SH-SY5Y (cell line): ENCODE measurements at regions not wholly inside any gene's neighbourhood (a gene's known extent, or its start where the extent isn't known, plus 50 kb on each side); places are given as distances from the start of the nearest gene placed in this dataset.

Experiments used
- GATA2 ChIP-seq: IDR thresholded peaks from 2 replicates; pipeline ENCODE4 v1.6.1; 2011; ENCODE audit warnings: mild to moderate bottlenecking, low read depth, low read length
- GATA3 ChIP-seq: IDR thresholded peaks from 2 replicates; pipeline ENCODE4 v1.6.1; 2011; ENCODE audit warnings: low read depth, mild to moderate bottlenecking, low read length, moderate library complexity

DNA sequence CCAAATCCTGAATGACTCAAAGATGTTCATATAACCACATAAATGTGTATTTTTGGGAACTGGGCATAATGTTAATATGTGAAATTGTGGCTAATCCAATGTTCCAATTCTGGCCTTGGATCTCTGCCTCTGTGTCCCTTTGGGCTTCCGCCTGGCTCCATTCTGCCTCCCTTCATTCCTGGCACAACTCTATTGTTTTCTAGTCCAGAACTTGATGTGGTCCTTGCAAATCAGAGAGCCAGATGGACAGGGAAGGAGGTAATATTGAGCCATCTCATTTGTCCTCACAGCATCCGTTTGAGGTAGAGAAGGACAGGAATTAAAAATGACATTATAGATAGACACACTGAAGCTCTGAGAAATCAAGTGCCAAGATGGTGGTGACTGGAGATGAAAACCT is 355.7 kb upstream of the TBL1XR1 start:
- TF ChIP-seq GATA3 (no peak), GATA2 (no peak)

DNA sequence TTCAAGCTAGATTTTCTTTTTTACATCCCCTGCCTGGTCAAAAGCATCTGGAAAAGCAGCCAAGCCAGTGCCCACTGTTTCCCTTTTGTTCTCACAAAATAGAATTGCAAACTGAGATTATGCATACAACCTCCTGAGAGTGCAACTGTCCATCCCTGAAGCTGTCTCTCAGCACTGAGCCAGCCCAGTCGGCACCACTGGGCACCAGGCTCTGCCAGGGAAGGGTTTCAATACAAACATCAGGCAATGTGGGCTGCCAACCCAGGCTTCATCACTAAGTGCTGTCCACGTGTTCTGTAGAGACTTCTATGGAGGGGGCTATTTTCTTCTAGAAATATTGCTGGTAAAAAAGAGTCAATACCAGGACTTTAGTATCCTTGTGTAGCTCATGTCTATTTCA is 356.3 kb upstream of the TBL1XR1 start:
- TF ChIP-seq GATA2 (no peak), GATA3 (no peak)

DNA sequence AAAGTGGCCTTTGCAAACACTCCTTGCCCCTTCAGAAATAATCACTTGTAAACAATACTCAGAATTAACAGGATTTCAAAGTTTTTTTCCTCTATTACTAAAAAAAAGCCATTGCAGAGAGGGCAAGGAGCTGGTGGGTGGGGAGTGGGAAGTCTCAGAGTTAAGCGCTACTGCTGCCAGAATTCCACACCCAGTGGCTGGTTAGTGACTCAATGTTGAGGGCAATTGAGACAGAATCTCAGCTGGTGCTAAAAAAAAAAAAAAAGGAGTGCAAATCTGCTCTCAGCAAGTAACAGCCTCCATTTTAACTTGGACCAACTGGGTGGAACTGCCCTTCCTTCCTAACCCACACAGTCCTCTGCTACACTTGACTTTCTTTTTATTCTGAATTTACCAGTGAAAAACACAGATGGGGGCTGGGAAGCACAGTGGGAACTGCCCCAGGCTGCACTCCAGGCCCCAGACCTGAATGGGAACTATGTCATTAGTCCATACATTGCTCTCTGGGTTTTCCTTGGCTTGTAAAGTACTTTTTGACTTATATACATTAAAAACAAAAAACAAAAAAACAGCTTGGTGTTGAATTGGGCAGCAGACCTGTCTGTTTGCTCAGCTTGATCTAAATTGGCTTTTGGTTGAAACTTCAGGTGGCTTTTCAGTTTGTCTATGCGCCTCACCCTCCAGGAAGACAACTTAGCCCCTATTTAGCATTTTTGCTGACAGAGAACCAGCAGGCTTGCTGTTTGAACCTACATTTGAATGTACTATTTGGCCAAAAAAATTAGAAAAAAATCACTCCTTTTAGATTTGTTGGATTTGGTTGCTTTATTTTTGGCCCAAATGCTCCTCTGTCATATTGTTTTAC is 357.8 kb upstream of the TBL1XR1 start:
- TF ChIP-seq GATA2 (no peak), GATA3 (no peak)

DNA sequence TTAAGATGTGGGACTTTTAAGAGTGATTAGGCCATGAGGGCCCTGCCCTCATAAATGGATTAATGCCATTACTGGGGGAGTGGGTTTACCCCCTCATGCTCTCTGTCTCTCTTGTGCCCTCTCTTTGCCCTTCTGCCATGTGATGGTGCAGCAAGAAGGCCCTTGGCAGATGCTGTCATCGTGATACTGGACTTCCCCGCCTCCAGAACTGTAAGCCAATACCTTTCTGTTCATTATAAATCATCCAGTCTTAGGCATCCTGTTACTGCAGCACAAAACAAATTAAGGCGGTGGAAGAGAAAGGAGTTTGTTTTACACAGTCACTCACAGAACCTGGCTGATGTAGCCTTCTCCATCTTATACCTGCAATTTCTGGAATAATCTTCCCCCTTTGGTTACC is 360.3 kb upstream of the TBL1XR1 start:
- TF ChIP-seq GATA3 (no peak), GATA2 (no peak)

DNA sequence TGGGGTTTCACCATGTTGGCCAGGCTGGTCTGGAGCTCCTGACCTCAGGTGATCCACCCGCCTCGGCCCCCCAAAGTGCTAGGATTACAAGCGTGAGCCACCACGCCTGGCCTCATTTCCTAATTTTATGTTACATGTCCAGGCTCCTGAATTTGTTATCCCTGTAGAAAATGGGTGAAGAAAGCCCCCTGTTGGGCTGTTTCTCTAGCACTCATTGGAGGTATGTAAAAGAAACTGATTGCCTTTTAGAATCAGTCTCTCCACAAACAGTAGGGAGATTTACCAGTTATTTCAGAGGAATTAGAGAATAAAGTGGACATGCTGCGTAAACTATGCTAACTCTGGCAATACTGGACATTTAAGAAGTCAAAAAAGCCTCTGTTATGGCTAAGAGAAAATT is 364.1 kb upstream of the TBL1XR1 start:
- TF ChIP-seq GATA3 (no peak), GATA2 (no peak)

DNA sequence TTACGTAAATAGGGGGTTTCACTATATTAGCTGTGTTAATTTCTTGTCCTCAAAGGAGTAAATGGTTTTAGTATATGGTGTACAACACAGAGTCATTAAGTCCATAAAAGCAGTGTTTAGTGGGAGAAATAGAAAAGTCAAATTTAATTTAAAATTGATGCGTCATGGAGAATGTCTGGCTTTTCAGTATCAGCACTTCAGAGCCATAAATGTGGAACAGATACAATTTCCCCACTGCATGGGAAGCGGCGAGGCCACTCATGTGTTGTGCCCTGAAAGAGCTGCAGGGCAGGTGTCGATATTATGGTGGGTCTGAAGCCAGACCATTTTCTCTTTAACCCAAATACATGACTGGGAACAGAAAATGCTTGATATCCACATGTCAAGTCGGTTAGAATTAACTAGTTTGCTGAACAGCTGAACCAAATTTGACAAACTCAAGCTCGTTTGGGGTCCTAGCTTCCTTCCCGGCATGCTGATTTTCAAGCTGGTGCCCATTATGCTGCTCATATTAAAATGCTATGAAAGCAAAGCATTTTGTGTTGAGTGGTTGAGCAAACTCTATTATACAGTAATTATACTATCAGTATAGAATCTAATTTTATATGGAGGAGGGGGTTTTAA is 364.6 kb upstream of the TBL1XR1 start:
- TF ChIP-seq GATA2 (peak; percentile 59), GATA3 (0 out of 2 replicates have a peak, but pooled peaks have one; percentile 18)

DNA sequence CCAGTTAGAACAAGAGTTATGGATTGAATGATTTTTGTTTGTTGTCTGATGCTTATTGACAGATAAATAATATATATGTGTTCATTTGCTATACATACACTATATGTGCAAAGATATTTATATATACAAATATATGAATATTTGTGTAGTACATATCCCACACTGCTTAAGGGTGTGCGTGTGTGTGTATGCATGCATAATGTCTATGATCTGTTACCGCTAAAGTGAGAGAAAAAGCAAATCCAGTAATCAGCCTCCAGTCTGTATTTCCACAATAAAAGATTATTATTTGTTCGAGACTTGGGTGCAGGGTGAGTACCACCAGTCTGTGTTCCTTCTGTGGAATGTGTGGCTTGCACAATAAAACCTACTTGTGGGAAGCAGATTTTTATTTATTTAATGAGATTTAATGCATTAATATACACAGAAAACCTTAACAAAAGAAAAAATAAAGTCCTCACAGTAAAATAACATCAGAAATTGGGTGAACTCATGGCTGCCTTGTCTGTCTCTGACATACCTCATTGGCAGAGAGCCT is 366.0 kb upstream of the TBL1XR1 start:
- TF ChIP-seq GATA2: no peak
- TF ChIP-seq GATA3: no peak

DNA sequence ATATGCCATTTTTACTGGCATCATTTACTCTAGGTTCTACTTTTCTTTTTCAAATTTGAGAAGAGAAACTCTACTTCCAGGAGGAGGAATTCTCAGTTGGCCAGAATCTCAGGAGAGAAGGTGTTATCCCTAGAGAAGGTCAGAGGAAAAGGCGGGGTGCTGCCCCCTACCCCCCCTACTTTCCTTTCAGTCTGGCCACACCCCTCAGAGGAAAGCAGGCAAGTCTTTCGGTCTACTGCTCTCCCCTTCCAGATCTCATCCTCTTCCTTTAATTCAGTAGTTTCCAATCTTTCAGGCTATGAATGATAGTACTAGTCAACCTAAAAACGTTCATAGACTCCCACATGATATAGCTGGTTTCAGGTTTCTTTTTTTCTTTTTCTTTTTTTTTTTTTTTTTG is 366.5 kb upstream of the TBL1XR1 start:
- TF ChIP-seq GATA3 (no peak), GATA2 (no peak)

DNA sequence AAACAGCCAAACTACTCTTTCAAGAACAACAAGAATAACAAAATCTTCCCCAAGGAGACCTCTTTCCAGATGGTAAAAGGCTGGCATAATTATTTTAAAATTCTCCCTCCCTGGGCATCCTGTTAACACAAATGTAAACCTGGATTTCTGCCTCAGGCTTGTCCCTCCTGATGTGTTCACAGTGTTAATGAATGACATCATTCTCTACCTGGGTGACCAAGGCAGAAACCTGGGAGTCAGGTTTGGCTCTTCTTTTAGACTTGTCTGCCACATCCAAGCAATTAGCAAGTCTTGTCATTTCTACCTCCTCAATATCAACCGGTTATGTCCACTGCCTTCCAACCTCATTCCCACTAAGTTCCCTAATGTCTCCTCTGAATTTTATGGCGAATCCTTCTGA is 368.7 kb upstream of the TBL1XR1 start:
- TF ChIP-seq GATA2 (no peak), GATA3 (no peak)

DNA sequence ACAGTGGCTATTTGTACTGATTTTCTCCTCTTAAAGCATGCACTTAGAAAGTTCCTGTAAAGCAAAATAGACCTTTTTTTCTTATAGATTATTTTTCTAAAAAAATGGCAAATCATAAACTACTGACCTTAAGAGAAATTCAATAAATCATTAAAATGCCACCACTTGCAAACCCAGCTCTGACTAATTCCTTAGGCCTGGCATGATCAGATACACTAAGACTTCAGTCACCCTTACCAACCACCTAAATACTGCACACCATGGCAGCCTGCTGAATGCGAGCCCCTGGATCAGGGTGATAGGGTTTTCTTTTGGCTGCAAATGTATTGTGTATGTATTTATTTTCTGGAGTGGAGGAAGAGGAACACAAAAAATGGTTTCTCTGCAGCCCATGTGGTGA is 370.6 kb upstream of the TBL1XR1 start:
- no peak for TF ChIP-seq GATA2
- TF ChIP-seq GATA3: no peak

DNA sequence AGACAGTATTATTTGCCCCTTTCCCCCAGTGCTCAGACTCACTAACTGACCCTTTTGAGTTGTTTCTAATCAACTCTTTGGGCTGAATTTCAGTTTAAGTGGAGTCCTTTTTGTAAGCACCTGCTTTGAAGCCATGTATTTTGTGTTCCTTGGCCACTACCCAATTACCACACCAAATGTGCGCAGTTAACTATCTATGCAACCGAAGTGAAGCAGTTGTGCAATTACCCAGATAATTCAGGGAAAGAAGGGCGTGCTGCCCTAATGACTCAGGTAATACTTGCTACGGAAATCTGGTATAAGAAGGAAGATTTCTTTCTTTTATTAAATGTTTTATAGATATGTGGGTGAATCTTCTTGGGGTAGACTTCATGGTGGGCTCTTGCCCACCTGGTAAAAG is 371.9 kb upstream of the TBL1XR1 start:
- TF ChIP-seq GATA3 (no peak), GATA2 (no peak)

DNA sequence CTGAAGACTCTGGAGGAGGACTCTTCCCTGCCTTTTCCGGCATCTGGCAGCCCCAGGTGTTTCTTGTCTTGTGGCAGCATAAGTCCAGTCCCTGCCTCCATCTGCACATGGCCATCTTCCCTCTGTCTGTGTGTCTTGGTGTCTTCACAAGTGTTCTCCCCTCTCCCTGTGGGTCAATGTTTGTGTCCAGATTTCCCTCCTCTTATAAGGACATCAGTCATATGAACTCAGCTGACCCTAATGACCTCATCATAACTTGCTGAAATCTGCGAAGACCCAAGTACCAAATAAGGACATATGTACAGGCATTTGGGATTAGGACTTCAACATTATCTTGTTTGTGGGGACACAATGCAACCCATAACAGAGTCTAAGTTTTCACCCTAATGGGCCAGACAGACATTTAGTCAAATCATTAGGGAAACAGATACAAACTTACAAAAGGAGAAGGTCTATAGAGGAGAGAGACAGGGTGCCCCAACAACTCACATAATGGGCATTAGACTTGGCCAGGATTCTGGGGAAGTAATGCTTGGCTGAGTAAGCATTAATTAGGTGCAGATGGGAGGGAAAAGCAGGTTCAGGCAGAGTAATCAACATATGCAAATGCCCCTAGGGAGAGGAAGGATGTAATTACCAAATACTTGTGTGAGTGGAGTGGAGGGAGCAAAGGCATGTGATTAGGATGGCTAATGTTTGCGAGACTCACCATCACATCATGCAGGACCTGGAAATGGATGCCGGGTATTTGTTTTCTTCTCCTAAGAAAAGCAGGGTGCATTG is 372.8 kb upstream of the TBL1XR1 start:
- TF ChIP-seq GATA2 (no peak), GATA3 (no peak)

DNA sequence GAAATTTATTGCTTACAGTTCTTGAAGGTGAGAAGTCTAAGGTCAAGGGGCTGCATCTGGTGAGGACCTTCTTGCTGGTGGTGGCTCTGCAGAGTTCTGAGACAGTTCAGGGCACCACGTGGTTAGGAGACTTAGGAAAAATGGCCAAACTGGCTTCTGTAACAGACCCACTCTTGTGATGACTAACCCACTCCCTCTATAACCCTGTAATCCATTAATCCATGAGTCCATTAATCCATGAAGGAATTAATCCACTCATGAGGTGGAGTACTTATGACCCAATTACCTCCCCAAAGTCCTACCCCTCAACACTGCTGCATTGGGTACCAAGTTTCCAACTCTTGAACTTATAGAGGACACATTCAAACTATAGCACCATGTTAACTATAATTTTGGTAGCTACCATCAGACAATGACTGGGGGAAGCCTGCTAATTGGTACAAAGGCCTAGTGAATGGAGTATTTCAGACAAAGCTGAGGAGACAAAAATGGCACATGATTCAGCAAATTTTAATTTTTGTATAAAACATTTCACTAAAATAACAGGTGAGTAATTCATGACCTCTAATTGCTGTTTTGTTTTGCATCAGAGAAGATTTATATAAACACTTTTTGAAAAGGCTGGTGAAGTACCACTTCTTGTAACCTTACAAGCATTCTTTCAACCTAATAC is 374.1 kb upstream of the TBL1XR1 start:
- no peak for TF ChIP-seq GATA2
- TF ChIP-seq GATA3: no peak

DNA sequence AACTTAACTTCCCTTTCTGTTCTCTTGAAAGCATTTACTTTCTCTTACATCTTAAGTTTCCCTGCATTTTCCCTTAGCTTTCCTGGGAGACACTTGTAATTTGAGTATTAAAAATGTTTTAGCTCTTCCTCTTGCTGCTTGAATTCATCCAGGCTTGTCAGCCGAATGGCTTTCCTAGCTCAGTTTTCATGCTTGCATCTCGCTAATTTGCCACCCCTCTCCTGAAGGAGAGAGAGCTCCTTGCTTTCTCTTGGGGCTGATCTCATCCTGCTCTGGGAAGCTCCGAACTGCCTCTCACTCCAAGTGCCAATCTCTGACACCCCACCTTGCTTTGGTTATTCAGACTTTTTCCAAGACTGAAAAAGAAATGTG is 374.6 kb upstream of the TBL1XR1 start:
- TF ChIP-seq GATA3 (no peak), GATA2 (no peak)
